ENCODE measurements at regions not wholly inside any gene's neighbourhood (a gene's known extent, or its start where the extent isn't known, plus 50 kb on each side); places are given as distances from the start of the nearest gene placed in this dataset.

- TF ChIP-seq, protein P1, sequence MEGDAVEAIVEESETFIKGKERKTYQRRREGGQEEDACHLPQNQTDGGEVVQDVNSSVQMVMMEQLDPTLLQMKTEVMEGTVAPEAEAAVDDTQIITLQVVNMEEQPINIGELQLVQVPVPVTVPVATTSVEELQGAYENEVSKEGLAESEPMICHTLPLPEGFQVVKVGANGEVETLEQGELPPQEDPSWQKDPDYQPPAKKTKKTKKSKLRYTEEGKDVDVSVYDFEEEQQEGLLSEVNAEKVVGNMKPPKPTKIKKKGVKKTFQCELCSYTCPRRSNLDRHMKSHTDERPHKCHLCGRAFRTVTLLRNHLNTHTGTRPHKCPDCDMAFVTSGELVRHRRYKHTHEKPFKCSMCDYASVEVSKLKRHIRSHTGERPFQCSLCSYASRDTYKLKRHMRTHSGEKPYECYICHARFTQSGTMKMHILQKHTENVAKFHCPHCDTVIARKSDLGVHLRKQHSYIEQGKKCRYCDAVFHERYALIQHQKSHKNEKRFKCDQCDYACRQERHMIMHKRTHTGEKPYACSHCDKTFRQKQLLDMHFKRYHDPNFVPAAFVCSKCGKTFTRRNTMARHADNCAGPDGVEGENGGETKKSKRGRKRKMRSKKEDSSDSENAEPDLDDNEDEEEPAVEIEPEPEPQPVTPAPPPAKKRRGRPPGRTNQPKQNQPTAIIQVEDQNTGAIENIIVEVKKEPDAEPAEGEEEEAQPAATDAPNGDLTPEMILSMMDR (IDR thresholded peaks at IDR 0.05), result no peak
- no peak for TF ChIP-seq POLR2A (IDR thresholded peaks at IDR 0.05)
Observed at GRCh38 chr1:203421246-203421645, 54.4 kb upstream of the PRELP start.
